Neural progenitor cell (in vitro differentiated cells): ENCODE measurements at regions not wholly inside any gene's neighbourhood (a gene's known extent, or its start where the extent isn't known, plus 50 kb on each side); places are given as distances from the start of the nearest gene placed in this dataset.
"Not testable (repeated sequence)": the region's sequence is repeated elsewhere in the genome, so short reads cannot be mapped to it uniquely, and the experiment has no call there.

ENCODE experiments used
- CTCF ChIP-seq: fragments of 200-600 bp; sonication (generic); IDR thresholded peaks from 2 replicates; pipeline ENCODE4 v1.5.1; 2017; ENCODE audit warnings: antibody characterized with exemption, mild to moderate bottlenecking
- EZH2phosphoT487 ChIP-seq: fragments of 200-600 bp; sonication (generic); IDR thresholded peaks from 2 replicates; pipeline ENCODE4 v1.6.1; 2017; ENCODE audit warnings: antibody characterized with exemption

GRCh38 chr1:143848859-143849258 is 122.9 kb downstream of the FAM72C start:
- not testable (repeated sequence) for TF ChIP-seq CTCF, EZH2phosphoT487
